ENCODE measurements at regions not wholly inside any gene's neighbourhood (a gene's known extent, or its start where the extent isn't known, plus 50 kb on each side); places are given as distances from the start of the nearest gene placed in this dataset.
"Not testable (repeated sequence)": the region's sequence is repeated elsewhere in the genome, so short reads cannot be mapped to it uniquely, and the experiment has no call there.

DNA sequence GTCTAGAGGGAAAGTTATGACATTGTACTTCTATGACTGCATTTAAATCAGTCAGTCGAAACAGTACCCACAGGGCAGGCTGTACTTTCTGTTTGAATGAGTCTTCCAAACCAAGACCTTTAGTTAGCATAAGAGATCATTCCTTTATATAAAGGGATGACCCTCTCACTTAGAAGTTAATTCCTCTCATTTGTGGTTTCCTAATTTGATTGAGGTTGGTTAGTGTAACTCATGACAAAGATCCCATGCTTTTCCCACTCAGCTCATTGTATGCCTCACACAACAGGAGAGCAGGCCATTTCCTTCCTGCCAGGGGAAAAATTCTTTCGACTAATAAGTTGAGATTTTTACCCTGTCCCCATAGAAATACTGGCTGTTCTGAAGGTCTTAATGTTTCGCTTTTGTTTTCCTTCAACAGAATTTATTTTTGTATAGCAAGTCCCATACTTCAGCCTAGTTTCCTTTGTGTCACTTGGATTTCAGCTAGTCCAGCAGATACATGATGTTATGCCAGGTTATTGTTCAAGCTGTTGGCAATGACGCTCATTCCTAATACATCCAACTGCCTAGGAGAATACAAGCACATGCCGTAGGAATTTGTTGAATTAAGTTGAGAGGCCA is 500.7 kb downstream of the SPATA31D1 start:
- H4K20me1 ChIP-seq (ENCODE audit: insufficient read depth, low read length), result no peaks in the 10 kb centered on the region
- DNase-seq (no peak), ATAC-seq (ENCODE audit: insufficient read depth, low read depth) (no peak)
- H3K4me3 ChIP-seq (ENCODE audit: low read depth in 1 of 2, low read length in 2 of 2), result no peak overlapping the region
- H3K9me3 ChIP-seq (ENCODE audit: insufficient read depth, low read length, severe bottlenecking), result no peaks in the 10 kb centered on the region
- H3K27me3 ChIP-seq (ENCODE audit: insufficient read depth, low read length, poor library complexity), result no peaks in the 10 kb centered on the region
- H3K4me1 ChIP-seq (ENCODE audit: insufficient read depth, low read length), result no peaks in the 10 kb centered on the region
- H3K79me2 ChIP-seq (ENCODE audit: insufficient read depth, low read length), result no peaks in the 10 kb centered on the region
- H3K27ac ChIP-seq (ENCODE audit: low read length), result no peak overlapping the region
- no peak for TF ChIP-seq CTCF (IDR thresholded peaks at IDR 0.05; ENCODE audit: borderline replicate concordance, extremely low read depth, low read length, poor library complexity, severe bottlenecking)
- no peak overlapping the region for H3K9ac ChIP-seq (ENCODE audit: low read depth, low read length)
- H2AFZ ChIP-seq (ENCODE audit: low read depth, low read length), result no peak overlapping the region
- no peaks in the 10 kb centered on the region for H3K36me3 ChIP-seq (ENCODE audit: insufficient read depth, low read length)
- no peak overlapping the region for H3K4me2 ChIP-seq (ENCODE audit: insufficient read depth, low read length)

DNA sequence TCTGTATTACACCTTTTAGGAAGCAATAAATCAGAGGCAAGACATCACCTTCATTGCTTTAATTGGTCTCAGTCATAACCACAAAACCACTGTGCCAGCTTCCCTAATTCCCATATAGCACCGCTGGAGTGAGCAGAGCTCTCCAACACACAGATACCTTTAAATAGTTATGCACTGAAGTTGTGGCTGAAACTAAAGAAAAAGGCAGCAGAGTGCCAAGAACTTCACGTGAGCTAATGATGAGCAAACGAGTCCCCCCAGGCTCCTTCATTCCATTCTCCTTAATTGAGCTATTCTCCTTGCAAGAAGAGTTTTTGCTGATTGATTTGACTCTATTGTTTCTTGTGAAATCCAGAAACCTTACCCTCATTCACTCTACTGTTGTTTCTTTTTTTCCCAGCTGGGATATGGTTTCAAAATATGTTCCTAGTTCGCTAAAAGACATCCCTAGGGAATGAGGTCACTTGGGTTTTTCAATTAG is 501.5 kb downstream of the SPATA31D1 start:
- no peak for ATAC-seq (ENCODE audit: insufficient read depth, low read depth)
- no peak for TF ChIP-seq CTCF (IDR thresholded peaks at IDR 0.05; ENCODE audit: borderline replicate concordance, extremely low read depth, low read length, poor library complexity, severe bottlenecking)
- no peak for TF ChIP-seq EZH2 (IDR thresholded peaks at IDR 0.05; ENCODE audit: borderline replicate concordance, low read depth, low read length, severe bottlenecking)
- H3K9me3 ChIP-seq (ENCODE audit: insufficient read depth, low read length, severe bottlenecking), result no peaks in the 10 kb centered on the region
- H3K36me3 ChIP-seq (ENCODE audit: insufficient read depth, low read length), result no peaks in the 10 kb centered on the region
- H3K4me2 ChIP-seq (ENCODE audit: insufficient read depth, low read length), result no peak overlapping the region
- H3K4me1 ChIP-seq (ENCODE audit: insufficient read depth, low read length), result no peaks in the 10 kb centered on the region
- H3K4me3 ChIP-seq (ENCODE audit: low read depth in 1 of 2, low read length in 2 of 2), result no peak overlapping the region
- no peak overlapping the region for H2AFZ ChIP-seq (ENCODE audit: low read depth, low read length)
- no peaks in the 10 kb centered on the region for H3K27me3 ChIP-seq (ENCODE audit: insufficient read depth, low read length, poor library complexity)
- no peaks in the 10 kb centered on the region for H3K79me2 ChIP-seq (ENCODE audit: insufficient read depth, low read length)
- no peak overlapping the region for H3K9ac ChIP-seq (ENCODE audit: low read depth, low read length)
- no peaks in the 10 kb centered on the region for H4K20me1 ChIP-seq (ENCODE audit: insufficient read depth, low read length)
- H3K27ac ChIP-seq (ENCODE audit: low read length), result no peak overlapping the region
- DNase-seq, result no peak

- DNase-seq; H2AFZ ChIP-seq (ENCODE audit: low read depth, low read length); H3K79me2 ChIP-seq (ENCODE audit: insufficient read depth, low read length); ATAC-seq (ENCODE audit: insufficient read depth, low read depth); H3K9me3 ChIP-seq (ENCODE audit: insufficient read depth, low read length, severe bottlenecking); H4K20me1 ChIP-seq (ENCODE audit: insufficient read depth, low read length); H3K36me3 ChIP-seq (ENCODE audit: insufficient read depth, low read length); H3K4me3 ChIP-seq (ENCODE audit: low read depth in 1 of 2, low read length in 2 of 2); H3K27ac ChIP-seq (ENCODE audit: low read length); H3K4me1 ChIP-seq (ENCODE audit: insufficient read depth, low read length); H3K27me3 ChIP-seq (ENCODE audit: insufficient read depth, low read length, poor library complexity); H3K4me2 ChIP-seq (ENCODE audit: insufficient read depth, low read length); H3K9ac ChIP-seq (ENCODE audit: low read depth, low read length): not testable (repeated sequence)
Observed at GRCh38 chr9:82490821-82491220, 502.2 kb downstream of the SPATA31D1 start.

- no peak for TF ChIP-seq CTCF (IDR thresholded peaks at IDR 0.05; ENCODE audit: borderline replicate concordance, extremely low read depth, low read length, poor library complexity, severe bottlenecking)
- no peak for TF ChIP-seq EZH2 (IDR thresholded peaks at IDR 0.05; ENCODE audit: borderline replicate concordance, low read depth, low read length, severe bottlenecking)
- DNase-seq, result no peak
Observed at GRCh38 chr9:82491604-82492003, 503.0 kb downstream of the SPATA31D1 start.

More at GRCh38 chr9:82491604-82492003, 503.0 kb downstream of the SPATA31D1 start:
- no peaks in the 10 kb centered on the region for H3K27me3 ChIP-seq (ENCODE audit: insufficient read depth, low read length, poor library complexity)
- H3K4me3 ChIP-seq (ENCODE audit: low read depth in 1 of 2, low read length in 2 of 2), result no peak overlapping the region
- H3K36me3 ChIP-seq (ENCODE audit: insufficient read depth, low read length), result no peaks in the 10 kb centered on the region
- H3K9me3 ChIP-seq (ENCODE audit: insufficient read depth, low read length, severe bottlenecking), result no peaks in the 10 kb centered on the region
- H3K9ac ChIP-seq (ENCODE audit: low read depth, low read length), result no peak overlapping the region
- H3K27ac ChIP-seq (ENCODE audit: low read length), result no peak overlapping the region
- no peak for ATAC-seq (ENCODE audit: insufficient read depth, low read depth)
- H2AFZ ChIP-seq (ENCODE audit: low read depth, low read length), result no peak overlapping the region
- no peaks in the 10 kb centered on the region for H3K4me1 ChIP-seq (ENCODE audit: insufficient read depth, low read length)
- no peaks in the 10 kb centered on the region for H3K79me2 ChIP-seq (ENCODE audit: insufficient read depth, low read length)
- H3K4me2 ChIP-seq (ENCODE audit: insufficient read depth, low read length), result no peak overlapping the region
- H4K20me1 ChIP-seq (ENCODE audit: insufficient read depth, low read length), result no peaks in the 10 kb centered on the region
